ENCODE measurements at regions not wholly inside any gene's neighbourhood (a gene's known extent, or its start where the extent isn't known, plus 50 kb on each side); places are given as distances from the start of the nearest gene placed in this dataset.

DNA sequence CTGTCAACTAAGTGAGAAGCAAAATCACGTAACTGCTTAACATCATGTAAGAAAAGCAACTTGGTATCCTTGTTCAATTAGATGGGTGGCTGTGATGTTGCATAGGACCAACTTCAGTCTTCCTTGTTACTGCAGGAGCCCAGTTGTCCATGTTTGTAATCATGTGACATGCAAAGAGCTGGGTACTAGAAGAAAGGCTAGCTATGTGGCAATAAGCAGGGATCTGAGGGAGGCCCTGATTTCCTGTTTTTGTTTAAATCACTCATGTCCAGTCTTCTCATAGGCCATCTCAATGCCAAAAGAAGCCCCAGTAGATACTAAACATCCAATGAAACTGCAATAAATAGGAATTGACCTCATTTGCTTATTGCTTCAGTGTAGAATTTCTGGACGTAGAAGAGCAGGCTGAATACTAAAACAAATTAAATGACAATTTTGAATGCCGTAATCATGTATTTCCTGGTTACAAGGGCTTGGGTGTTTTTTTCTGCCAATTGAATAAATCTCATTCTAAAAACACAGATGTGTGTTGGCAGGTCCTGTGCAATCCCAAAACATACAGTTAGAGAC lies 140.8 kb upstream of the ARHGAP20 start:
- Histone ChIP-seq H4K91ac (ENCODE audit: insufficient read length, low read depth, low read length) (no peak overlapping the region), H3K79me2 (ENCODE audit: insufficient read depth, low read length) (no peaks in the 10 kb centered on the region), H2AFZ (ENCODE audit: low read length) (no peak overlapping the region), H3K23ac (ENCODE audit: insufficient read length, low read depth, low read length) (no peak overlapping the region), H2AK5ac (ENCODE audit: insufficient read length, low read length) (no peak overlapping the region), H3K9ac (ENCODE audit: extremely low read depth, insufficient read length, low read length) (no peak overlapping the region), H2BK15ac (ENCODE audit: low read depth, low read length) (no peak overlapping the region), H3K14ac (ENCODE audit: insufficient read depth, low read length) (no peak overlapping the region), H4K20me1 (ENCODE audit: control insufficient read depth, insufficient read depth, insufficient read length) (no peaks in the 10 kb centered on the region), H4K8ac (replicated peaks; ENCODE audit: insufficient read length, low read depth, low read length) (no peak overlapping the region), H3K23me2 (ENCODE audit: insufficient read length, low read depth, low read length, poor library complexity, severe bottlenecking) (no peaks in the 10 kb centered on the region), H3K27ac (ENCODE audit: insufficient read length, low read depth, low read length) (no peak overlapping the region), H2BK20ac (ENCODE audit: low read depth, low read length, poor library complexity, severe bottlenecking) (no peak overlapping the region), H3K4me2 (ENCODE audit: insufficient read depth, insufficient read length, low read length) (no peak overlapping the region), H2BK120ac (ENCODE audit: low read depth, low read length, poor library complexity, severe bottlenecking) (no peak overlapping the region), H3K79me1 (ENCODE audit: insufficient read depth, low read depth, low read length, poor library complexity, severe bottlenecking) (no peaks in the 10 kb centered on the region), H3K4ac (ENCODE audit: low read depth, low read length) (no peak overlapping the region), H3K18ac (ENCODE audit: insufficient read length, low read depth, low read length) (no peak overlapping the region), H2BK5ac (ENCODE audit: insufficient read length, low read length) (no peak overlapping the region), H3K27me3 (ENCODE audit: insufficient read depth, low read length) (no peaks in the 10 kb centered on the region), H3K4me1 (ENCODE audit: insufficient read depth, low read length) (no peaks in the 10 kb centered on the region), H3T11ph (ENCODE audit: low read length) (no peak overlapping the region), H3K56ac (ENCODE audit: insufficient read length, low read depth, low read length) (no peak overlapping the region), H4K5ac (ENCODE audit: insufficient read length, low read depth, low read length) (no peak overlapping the region), H3K9me3 (ENCODE audit: control insufficient read depth, low read depth, low read length) (no peaks in the 10 kb centered on the region), H2BK12ac (ENCODE audit: insufficient read length, low read depth, low read length) (no peak overlapping the region)
- TF ChIP-seq CTCF (conservative IDR thresholded peaks at IDR 0.05), result no peak
- no CpG with 5 or more reads among the region's 3 CpGs for WGBS (ENCODE audit: extremely low coverage, insufficient read length, low lambda C conversion rate)
- DNase-seq, result no peak
- Mint-ChIP-seq H3K4me3 (no peak overlapping the region), H3K9me3 (no peaks in the 10 kb centered on the region), H3K27ac (no peak overlapping the region), H3K4me1 (no peaks in the 10 kb centered on the region), H3K27me3 (ENCODE audit: low read depth) (no peaks in the 10 kb centered on the region), H3K36me3 (ENCODE audit: insufficient read depth in 1 of 3, low read depth in 3 of 3) (no peaks in the 10 kb centered on the region)
